NCI-H2171 (cell line): ENCODE measurements at regions not wholly inside any gene's neighbourhood (a gene's known extent, or its start where the extent isn't known, plus 50 kb on each side); places are given as distances from the start of the nearest gene placed in this dataset.

Source experiments
- DNase-seq: peaks from one replicate; lab custom pipeline; 2025; lab: John Stamatoyannopoulos, UW

GRCh38 chr3:180543877-180544276 lies 58.1 kb upstream of the TTC14 start:
- no peak for DNase-seq

GRCh38 chr3:180546863-180547262 lies 55.1 kb upstream of the TTC14 start:
- DNase-seq, result no peak

- no peak for DNase-seq
These were observed 53.9 kb upstream of the TTC14 start for GRCh38 chr3:180548050-180548449.
